SU-DHL-6 (cell line): ENCODE measurements at regions not wholly inside any gene's neighbourhood (a gene's known extent, or its start where the extent isn't known, plus 50 kb on each side); places are given as distances from the start of the nearest gene placed in this dataset.

Experiments
- CTCF ChIP-seq: fragments of 200-600 bp; sonication (generic); IDR thresholded peaks from one replicate; pipeline ENCODE4 v1.5.1; 2017; ENCODE audit warnings: antibody characterized with exemption, mild to moderate bottlenecking, low read length, moderate library complexity; ENCODE audit not compliant: insufficient read depth, poor library complexity, severe bottlenecking
- EZH2phosphoT487 ChIP-seq: fragments of 200-600 bp; sonication (generic), shearing (Covaris generic); conservative IDR thresholded peaks from 2 replicates; pipeline ENCODE4 v1.6.1; 2018; ENCODE audit warnings: mild to moderate bottlenecking, antibody characterized with exemption, low read length, moderate library complexity, mixed read lengths

- no peak for TF ChIP-seq CTCF
- no peak for TF ChIP-seq EZH2phosphoT487
Observed at GRCh38 chr3:177658354-177658753, 461.1 kb upstream of the TBL1XR1 start.
